DMS 273 (cell line): ENCODE measurements at regions not wholly inside any gene's neighbourhood (a gene's known extent, or its start where the extent isn't known, plus 50 kb on each side); places are given as distances from the start of the nearest gene placed in this dataset.

Source experiments
- DNase-seq: peaks from one replicate; lab custom pipeline; 2025; ENCODE audit not compliant: unreplicated experiment; lab: John Stamatoyannopoulos, UW

DNA sequence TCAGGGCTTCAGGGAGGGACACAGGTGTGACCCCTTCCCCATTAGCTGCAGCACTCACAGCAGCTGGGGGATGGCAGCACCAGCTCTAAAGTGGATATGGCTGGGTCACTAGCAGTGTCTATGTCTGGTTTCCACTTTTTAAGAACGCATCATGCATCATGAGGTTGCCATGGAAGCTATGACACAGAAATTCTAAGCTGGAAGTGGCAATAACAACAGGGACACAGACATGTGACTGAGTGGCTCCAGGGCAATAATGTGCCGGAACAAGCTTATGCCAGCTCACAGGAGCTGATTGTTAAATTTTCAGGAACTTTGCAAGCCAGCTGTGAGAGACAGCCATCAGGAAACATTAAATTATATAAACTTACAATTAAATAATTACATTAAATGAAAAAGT, 51.2 kb upstream of the NFASC start:
- no peak for DNase-seq
